ENCODE measurements at regions not wholly inside any gene's neighbourhood (a gene's known extent, or its start where the extent isn't known, plus 50 kb on each side); places are given as distances from the start of the nearest gene placed in this dataset.

GRCh38 chr10:4070184-4070583 is 285.2 kb upstream of the KLF6 start:
- TF ChIP-seq ZNF239 (tag by site-specific recombination; IDR thresholded peaks at IDR 0.05) (no peak), KLF16 (tag by site-specific recombination; IDR thresholded peaks at IDR 0.05) (no peak), ZNF473 (tag by site-specific recombination; IDR thresholded peaks at IDR 0.05) (no peak), ZNF202 (tag by site-specific recombination; IDR thresholded peaks at IDR 0.05; ENCODE audit: borderline replicate concordance) (no peak), ZNF362 (tag by site-specific recombination; IDR thresholded peaks at IDR 0.05) (no peak), KLF8 (tag by site-specific recombination; IDR thresholded peaks at IDR 0.05) (no peak), ZNF561 (tag by site-specific recombination; IDR thresholded peaks at IDR 0.05; ENCODE audit: borderline replicate concordance) (no peak), AEBP2 (tag by site-specific recombination; IDR thresholded peaks at IDR 0.05; ENCODE audit: borderline replicate concordance) (no peak), ZNF155 (tag by site-specific recombination; IDR thresholded peaks at IDR 0.05) (no peak), ZNF837 (tag by site-specific recombination; IDR thresholded peaks at IDR 0.05) (no peak), ZNF18 (tag by site-specific recombination; IDR thresholded peaks at IDR 0.05) (no peak), ZNF514 (tag by site-specific recombination; IDR thresholded peaks at IDR 0.05) (no peak), HOXC10 (CRISPR knock-in tag; IDR thresholded peaks at IDR 0.05) (no peak), ZNF654 (tag by site-specific recombination; IDR thresholded peaks at IDR 0.05; ENCODE audit: low read depth) (no peak), ZNF280C (tag by site-specific recombination; IDR thresholded peaks at IDR 0.05) (no peak), ZNF626 (tag by site-specific recombination; IDR thresholded peaks at IDR 0.05) (no peak)
- ChIA-PET POLR2A (no interaction called here), CTCF (no interaction called here)

GRCh38 chr10:4069491-4069890 is 284.5 kb upstream of the KLF6 start:
- ChIA-PET POLR2A (no interaction called here), CTCF (interaction anchor here (0.7 kb wide), 1 partner anchor 275 kb away, joined by 6 read pairs; no protein-coding TSS in a partner anchor)
- H3K36me3 ChIP-seq (ENCODE audit: control insufficient read depth in 2 of 2, insufficient read depth in 1 of 2, low read length in 2 of 2): no peaks in the 10 kb centered on the region
- no peaks in the 10 kb centered on the region for H3K9me3 ChIP-seq (ENCODE audit: control insufficient read depth, insufficient read depth, low read depth, low read length)
- H3K27ac ChIP-seq (ENCODE audit: extremely low read depth, low read depth, low read length): no peak overlapping the region
- H3K4me1 ChIP-seq (ENCODE audit: control insufficient read depth, insufficient read depth, low read length): peaks cover 10% of the 10 kb centered on the region
- no peak for TF ChIP-seq PRDM1 (tag by site-specific recombination; IDR thresholded peaks at IDR 0.05)
- H3K4me3 ChIP-seq (ENCODE audit: low read depth, low read length): no peak overlapping the region

More at GRCh38 chr10:4070184-4070583, 285.2 kb upstream of the KLF6 start:
- Histone ChIP-seq H3K4me1 (ENCODE audit: control insufficient read depth, insufficient read depth, low read length) (peaks cover 10% of the 10 kb centered on the region), H3K4me3 (ENCODE audit: low read depth, low read length) (no peak overlapping the region), H3K9me3 (ENCODE audit: control insufficient read depth, insufficient read depth, low read depth, low read length) (no peaks in the 10 kb centered on the region), H3K27ac (ENCODE audit: extremely low read depth, low read depth, low read length) (no peak overlapping the region), H3K36me3 (ENCODE audit: control insufficient read depth in 2 of 2, insufficient read depth in 1 of 2, low read length in 2 of 2) (no peaks in the 10 kb centered on the region)

GRCh38 chr10:4068629-4069028 is 283.6 kb upstream of the KLF6 start:
- POLR2A ChIA-PET: no interaction called here
- no peaks in the 10 kb centered on the region for H3K36me3 ChIP-seq (ENCODE audit: control insufficient read depth in 2 of 2, insufficient read depth in 1 of 2, low read length in 2 of 2)
- H3K4me3 ChIP-seq (ENCODE audit: low read depth, low read length): no peak overlapping the region
- H3K27ac ChIP-seq (ENCODE audit: extremely low read depth, low read depth, low read length): no peak overlapping the region
- CTCF ChIA-PET: no interaction called here
- no peaks in the 10 kb centered on the region for H3K9me3 ChIP-seq (ENCODE audit: control insufficient read depth, insufficient read depth, low read depth, low read length)
- peaks cover 10% of the 10 kb centered on the region for H3K4me1 ChIP-seq (ENCODE audit: control insufficient read depth, insufficient read depth, low read length)
- TF ChIP-seq ZNF654 (tag by site-specific recombination; IDR thresholded peaks at IDR 0.05; ENCODE audit: low read depth): no peak
- no peak for TF ChIP-seq ZNF48 (tag by site-specific recombination; IDR thresholded peaks at IDR 0.05)
- TF ChIP-seq ZNF423 (tag by site-specific recombination; IDR thresholded peaks at IDR 0.05): no peak
- TF ChIP-seq ZXDB (tag by site-specific recombination; IDR thresholded peaks at IDR 0.05): no peak
- no peak for TF ChIP-seq ZNF792 (tag by site-specific recombination; IDR thresholded peaks at IDR 0.05)
- TF ChIP-seq ZNF2 (tag by site-specific recombination; IDR thresholded peaks at IDR 0.05): no peak
- no peak for TF ChIP-seq REPIN1 (tag by site-specific recombination; IDR thresholded peaks at IDR 0.05; ENCODE audit: low read depth)
- TF ChIP-seq KLF1 (tag by site-specific recombination; IDR thresholded peaks at IDR 0.05): no peak
- TF ChIP-seq ZNF747 (tag by site-specific recombination; IDR thresholded peaks at IDR 0.05): no peak
- no peak for TF ChIP-seq ZNF776 (tag by site-specific recombination; IDR thresholded peaks at IDR 0.05; ENCODE audit: borderline replicate concordance)
- TF ChIP-seq ZNF544 (tag by site-specific recombination; IDR thresholded peaks at IDR 0.05): no peak
- TF ChIP-seq ZNF707 (tag by site-specific recombination; IDR thresholded peaks at IDR 0.05): no peak
- TF ChIP-seq ZNF555 (tag by site-specific recombination; conservative IDR thresholded peaks at IDR 0.05): no peak
